Endodermal cell (in vitro differentiated cells): ENCODE measurements at regions not wholly inside any gene's neighbourhood (a gene's known extent, or its start where the extent isn't known, plus 50 kb on each side); places are given as distances from the start of the nearest gene placed in this dataset.

ENCODE experiments used
- DNase-seq: peaks from one replicate; pipeline ENCODE4 v3.0.0-alpha.2; 2017
- H3K27ac ChIP-seq: 2 replicates; pipeline ENCODE4 v1.5.1; 2013; ENCODE audit warnings: mild to moderate bottlenecking, low read depth, low read length, moderate library complexity
- H3K27me3 ChIP-seq: 2 replicates; pipeline ENCODE4 v1.6.1; 2013; ENCODE audit warnings: mild to moderate bottlenecking, low read length, moderate library complexity; ENCODE audit not compliant: insufficient read depth, control insufficient read depth, poor library complexity, severe bottlenecking
- H3K36me3 ChIP-seq: 2 replicates; pipeline ENCODE4 v1.7.0; 2013; ENCODE audit warnings: mild to moderate bottlenecking, low read length, moderate library complexity; ENCODE audit not compliant: control insufficient read depth, insufficient read depth
- H3K4me1 ChIP-seq: one replicate; pipeline ENCODE4 v1.7.0; 2013; ENCODE audit warnings: low read length; ENCODE audit not compliant: control insufficient read depth, insufficient read depth
- H3K4me3 ChIP-seq: 2 replicates; pipeline ENCODE4 v1.5.1; 2013; ENCODE audit warnings: mild to moderate bottlenecking, low read length, moderate library complexity
- H3K9ac ChIP-seq: 2 replicates; pipeline ENCODE4 v1.6.1; 2013; ENCODE audit warnings: mild to moderate bottlenecking, low read length, moderate library complexity; ENCODE audit not compliant: poor library complexity, severe bottlenecking; ENCODE audit errors: extremely low read depth
- H3K9me3 ChIP-seq: 2 replicates; pipeline ENCODE4 v1.6.1; 2013; ENCODE audit warnings: mild to moderate bottlenecking, low read length, moderate library complexity; ENCODE audit not compliant: control insufficient read depth
- H3K27ac Mint-ChIP-seq: 2 replicates; pipeline ENCODE4 v1.8.0; 2020; ENCODE audit warnings: mixed read lengths
- H3K27me3 Mint-ChIP-seq: 2 replicates; pipeline ENCODE4 v1.8.0; 2021; ENCODE audit warnings: mild to moderate bottlenecking, mixed read lengths; ENCODE audit not compliant: insufficient read depth
- H3K36me3 Mint-ChIP-seq: 2 replicates; pipeline ENCODE4 v1.8.0; 2020; ENCODE audit warnings: low read depth, mixed read lengths
- H3K4me1 Mint-ChIP-seq: 2 replicates; pipeline ENCODE4 v1.8.0; 2020; ENCODE audit warnings: mixed read lengths
- H3K4me3 Mint-ChIP-seq: 2 replicates; pipeline ENCODE4 v1.8.0; 2020; ENCODE audit warnings: mild to moderate bottlenecking, moderate library complexity, mixed read lengths
- H3K9me3 Mint-ChIP-seq: 2 replicates; pipeline ENCODE4 v1.8.0; 2020; ENCODE audit warnings: mild to moderate bottlenecking, mixed read lengths
- CTCF ChIP-seq: fragments of 200-600 bp; sonication (generic); conservative IDR thresholded peaks from 2 replicates; pipeline ENCODE4 v1.5.0; 2021; ENCODE audit warnings: antibody characterized with exemption, mild to moderate bottlenecking
- WGBS, 2 experiments: methylation state at CpG; one replicate each; pipeline versions ENCODE4 v1.1.5 to v1.1.7; 2013; ENCODE audit warnings: missing lambda C conversion rate in 2 of 2, mixed read lengths in 1 of 2; ENCODE audit not compliant: insufficient coverage in 1 of 2, insufficient read length in 1 of 2; 5-methylcytosine and 5-hydroxymethylcytosine counted together

GRCh38 chr5:89313804-89314588 lies 431.0 kb upstream of the MEF2C start:
- Histone ChIP-seq H3K27me3 (no peaks in the 10 kb centered on the region), H3K9me3 (no peaks in the 10 kb centered on the region), H3K4me3 (no peak overlapping the region), H3K36me3 (no peaks in the 10 kb centered on the region), H3K4me1 (no peaks in the 10 kb centered on the region), H3K27ac (no peak overlapping the region), H3K9ac (no peak overlapping the region)
- DNase-seq = no peak
- H3K9me3 Mint-ChIP-seq = no peaks in the 10 kb centered on the region
- H3K4me1 Mint-ChIP-seq = peaks cover 5% of the 10 kb centered on the region
- no peak overlapping the region for H3K4me3 Mint-ChIP-seq
- TF ChIP-seq CTCF = no peak
- no peaks in the 10 kb centered on the region for H3K27me3 Mint-ChIP-seq
- H3K36me3 Mint-ChIP-seq = no peaks in the 10 kb centered on the region
- WGBS, 2 experiments = 86 to 100% methylated on average over 1 to 3 of the region's 3 CpGs
- no peak overlapping the region for H3K27ac Mint-ChIP-seq

- no peak overlapping the region for H3K9ac ChIP-seq
- no peak overlapping the region for H3K27ac Mint-ChIP-seq
These were observed 430.1 kb upstream of the MEF2C start for GRCh38 chr5:89313044-89313443.

GRCh38 chr5:89309268-89309667 lies 426.3 kb upstream of the MEF2C start:
- Histone ChIP-seq H3K27ac (no peak overlapping the region), H3K9me3 (no peaks in the 10 kb centered on the region), H3K27me3 (no peaks in the 10 kb centered on the region), H3K36me3 (no peaks in the 10 kb centered on the region), H3K4me3 (no peak overlapping the region), H3K4me1 (no peaks in the 10 kb centered on the region), H3K9ac (no peak overlapping the region)
- Mint-ChIP-seq H3K27me3 (no peaks in the 10 kb centered on the region), H3K4me1 (peaks cover 6% of the 10 kb centered on the region), H3K4me3 (no peak overlapping the region), H3K9me3 (no peaks in the 10 kb centered on the region), H3K36me3 (no peaks in the 10 kb centered on the region), H3K27ac (no peak overlapping the region)
- TF ChIP-seq CTCF = no peak
- 100% methylated on average over 1 of the region's 1 CpG for WGBS, 2 experiments
- DNase-seq = no peak

More at GRCh38 chr5:89313044-89313443, 430.1 kb upstream of the MEF2C start:
- no peak for DNase-seq
- Histone ChIP-seq H3K4me1 (no peaks in the 10 kb centered on the region), H3K4me3 (no peak overlapping the region), H3K27me3 (no peaks in the 10 kb centered on the region), H3K36me3 (no peaks in the 10 kb centered on the region), H3K9me3 (no peaks in the 10 kb centered on the region), H3K27ac (no peak overlapping the region)
- no peak for TF ChIP-seq CTCF
- Mint-ChIP-seq H3K27me3 (no peaks in the 10 kb centered on the region), H3K4me1 (peaks cover 5% of the 10 kb centered on the region), H3K9me3 (no peaks in the 10 kb centered on the region), H3K4me3 (no peak overlapping the region), H3K36me3 (no peaks in the 10 kb centered on the region)
- 64% methylated on average over 2 of the region's 2 CpGs; no CpG with 5 or more reads in 1 of the 2 experiments for WGBS, 2 experiments
